ENCODE measurements at regions not wholly inside any gene's neighbourhood (a gene's known extent, or its start where the extent isn't known, plus 50 kb on each side); places are given as distances from the start of the nearest gene placed in this dataset.

- no peak overlapping the region for H3K4me3 Mint-ChIP-seq
- DNase-seq (no peak), ATAC-seq (replicated peaks in 1 of 4) (no peak)
- H3K9me3 Mint-ChIP-seq, result peaks cover 0 to 3% (median 0%) of the 10 kb centered on the region in 3 donors
- H3K4me1 Mint-ChIP-seq, result no peaks in the 10 kb centered on the region
- POLR2A ChIA-PET, result no interaction called here
- Histone ChIP-seq H3K4me1 (ENCODE audit: control insufficient read depth in 1 of 2, extremely low read depth in 1 of 2, insufficient read depth in 2 of 2, low read length in 2 of 2) (no peaks in the 10 kb centered on the region), H3K27ac (ENCODE audit: low read length) (no peak overlapping the region), H3K4me3 (ENCODE audit: control insufficient read depth in 1 of 2, extremely low read depth in 1 of 2, low read length in 1 of 2) (no peak overlapping the region), H3K9me3 (no peaks in the 10 kb centered on the region), H3K36me3 (ENCODE audit: control insufficient read depth in 2 of 2, extremely low read depth in 1 of 2, insufficient read depth in 1 of 2, low read length in 1 of 2) (no peaks in the 10 kb centered on the region), H3K27me3 (replicated peaks in 1 of 2; ENCODE audit: control insufficient read depth in 2 of 2, extremely low read depth in 1 of 2, insufficient read depth in 2 of 2, low read length in 1 of 2) (no peaks in the 10 kb centered on the region)
- H3K27me3 Mint-ChIP-seq, result peaks cover 0 to 4% of the 10 kb centered on the region in 2 donors
- no peak overlapping the region for H3K27ac Mint-ChIP-seq
- no CpG with 5 or more reads among the region's 2 CpGs for WGBS (ENCODE audit: insufficient coverage)
- no peaks in the 10 kb centered on the region for H3K36me3 Mint-ChIP-seq
- CTCF ChIA-PET, result no interaction called here
These were observed 116.0 kb upstream of the TARS1 start for GRCh38 chr5:33324667-33325307.

- DNase-seq (no peak), ATAC-seq (replicated peaks in 1 of 4) (no peak)
- H3K4me1 ChIP-seq (ENCODE audit: control insufficient read depth in 1 of 2, extremely low read depth in 1 of 2, insufficient read depth in 2 of 2, low read length in 2 of 2), result no peaks in the 10 kb centered on the region
- no peaks in the 10 kb centered on the region for H3K9me3 ChIP-seq
- H3K27ac ChIP-seq (ENCODE audit: low read length), result no peak overlapping the region
- no peaks in the 10 kb centered on the region for H3K36me3 ChIP-seq (ENCODE audit: control insufficient read depth in 2 of 2, extremely low read depth in 1 of 2, insufficient read depth in 1 of 2, low read length in 1 of 2)
- Mint-ChIP-seq H3K27ac (no peak overlapping the region), H3K4me1 (no peaks in the 10 kb centered on the region), H3K4me3 (no peak overlapping the region), H3K36me3 (no peaks in the 10 kb centered on the region), H3K9me3 (peaks cover 0 to 3% (median 0%) of the 10 kb centered on the region in 3 donors), H3K27me3 (peaks cover 0 to 4% of the 10 kb centered on the region in 2 donors)
- ChIA-PET CTCF (no interaction called here), POLR2A (no interaction called here)
- WGBS (ENCODE audit: insufficient coverage), result no CpG with 5 or more reads among the region's 1 CpG
- H3K27me3 ChIP-seq (replicated peaks in 1 of 2; ENCODE audit: control insufficient read depth in 2 of 2, extremely low read depth in 1 of 2, insufficient read depth in 2 of 2, low read length in 1 of 2), result no peaks in the 10 kb centered on the region
- no peak overlapping the region for H3K4me3 ChIP-seq (ENCODE audit: control insufficient read depth in 1 of 2, extremely low read depth in 1 of 2, low read length in 1 of 2)
These were observed 111.9 kb upstream of the TARS1 start for GRCh38 chr5:33328818-33329217.

GRCh38 chr5:33329891-33330290 lies 110.9 kb upstream of the TARS1 start:
- no peak overlapping the region for H3K27ac Mint-ChIP-seq
- no peaks in the 10 kb centered on the region for H3K4me1 Mint-ChIP-seq
- Histone ChIP-seq H3K4me3 (ENCODE audit: control insufficient read depth in 1 of 2, extremely low read depth in 1 of 2, low read length in 1 of 2) (no peak overlapping the region), H3K27ac (ENCODE audit: low read length) (no peak overlapping the region), H3K27me3 (replicated peaks in 1 of 2; ENCODE audit: control insufficient read depth in 2 of 2, extremely low read depth in 1 of 2, insufficient read depth in 2 of 2, low read length in 1 of 2) (no peaks in the 10 kb centered on the region), H3K9me3 (no peaks in the 10 kb centered on the region), H3K4me1 (ENCODE audit: control insufficient read depth in 1 of 2, extremely low read depth in 1 of 2, insufficient read depth in 2 of 2, low read length in 2 of 2) (no peaks in the 10 kb centered on the region), H3K36me3 (ENCODE audit: control insufficient read depth in 2 of 2, extremely low read depth in 1 of 2, insufficient read depth in 1 of 2, low read length in 1 of 2) (no peaks in the 10 kb centered on the region)
- no peak for DNase-seq
- H3K9me3 Mint-ChIP-seq, result peaks cover 0 to 3% (median 0%) of the 10 kb centered on the region in 3 donors
- ATAC-seq (replicated peaks in 1 of 4), result no peak
- WGBS (ENCODE audit: insufficient coverage), result no CpG with 5 or more reads among the region's 1 CpG
- no peaks in the 10 kb centered on the region for H3K36me3 Mint-ChIP-seq
- POLR2A ChIA-PET, result no interaction called here
- CTCF ChIA-PET, result no interaction called here
- H3K27me3 Mint-ChIP-seq, result peaks cover 0 to 4% of the 10 kb centered on the region in 2 donors
- H3K4me3 Mint-ChIP-seq, result no peak overlapping the region

GRCh38 chr5:33330426-33330825 lies 110.3 kb upstream of the TARS1 start:
- H3K4me1 Mint-ChIP-seq, result no peaks in the 10 kb centered on the region
- DNase-seq, result no peak
- ChIA-PET POLR2A (no interaction called here), CTCF (no interaction called here)
- peaks cover 0 to 4% of the 10 kb centered on the region in 2 donors for H3K27me3 Mint-ChIP-seq
- Histone ChIP-seq H3K9me3 (no peaks in the 10 kb centered on the region), H3K27me3 (replicated peaks in 1 of 2; ENCODE audit: control insufficient read depth in 2 of 2, extremely low read depth in 1 of 2, insufficient read depth in 2 of 2, low read length in 1 of 2) (no peaks in the 10 kb centered on the region), H3K4me1 (ENCODE audit: control insufficient read depth in 1 of 2, extremely low read depth in 1 of 2, insufficient read depth in 2 of 2, low read length in 2 of 2) (no peaks in the 10 kb centered on the region), H3K4me3 (ENCODE audit: control insufficient read depth in 1 of 2, extremely low read depth in 1 of 2, low read length in 1 of 2) (no peak overlapping the region), H3K36me3 (ENCODE audit: control insufficient read depth in 2 of 2, extremely low read depth in 1 of 2, insufficient read depth in 1 of 2, low read length in 1 of 2) (no peaks in the 10 kb centered on the region), H3K27ac (ENCODE audit: low read length) (no peak overlapping the region)
- ATAC-seq (replicated peaks in 1 of 4), result no peak
- H3K9me3 Mint-ChIP-seq, result peaks cover 0 to 3% (median 0%) of the 10 kb centered on the region in 3 donors
- H3K36me3 Mint-ChIP-seq, result no peaks in the 10 kb centered on the region
- no peak overlapping the region for H3K4me3 Mint-ChIP-seq
- WGBS (ENCODE audit: insufficient coverage), result no CpG with 5 or more reads among the region's 3 CpGs
- H3K27ac Mint-ChIP-seq, result no peak overlapping the region

- ChIA-PET CTCF (no interaction called here), POLR2A (no interaction called here)
- H3K9me3 Mint-ChIP-seq, result peaks cover 0 to 3% (median 0%) of the 10 kb centered on the region in 3 donors
- H3K4me3 Mint-ChIP-seq, result no peak overlapping the region
- no peak overlapping the region for H3K27ac Mint-ChIP-seq
- Histone ChIP-seq H3K4me1 (ENCODE audit: control insufficient read depth in 1 of 2, extremely low read depth in 1 of 2, insufficient read depth in 2 of 2, low read length in 2 of 2) (no peaks in the 10 kb centered on the region), H3K27me3 (replicated peaks in 1 of 2; ENCODE audit: control insufficient read depth in 2 of 2, extremely low read depth in 1 of 2, insufficient read depth in 2 of 2, low read length in 1 of 2) (no peaks in the 10 kb centered on the region), H3K9me3 (no peaks in the 10 kb centered on the region), H3K4me3 (ENCODE audit: control insufficient read depth in 1 of 2, extremely low read depth in 1 of 2, low read length in 1 of 2) (no peak overlapping the region), H3K27ac (ENCODE audit: low read length) (no peak overlapping the region), H3K36me3 (ENCODE audit: control insufficient read depth in 2 of 2, extremely low read depth in 1 of 2, insufficient read depth in 1 of 2, low read length in 1 of 2) (no peaks in the 10 kb centered on the region)
- no peak for DNase-seq
- ATAC-seq (replicated peaks in 1 of 4), result no peak
- peaks cover 0 to 4% of the 10 kb centered on the region in 2 donors for H3K27me3 Mint-ChIP-seq
- no peaks in the 10 kb centered on the region for H3K4me1 Mint-ChIP-seq
- H3K36me3 Mint-ChIP-seq, result no peaks in the 10 kb centered on the region
These were observed 109.8 kb upstream of the TARS1 start for GRCh38 chr5:33330992-33331391.

- H3K27ac Mint-ChIP-seq, result no peak overlapping the region
- Histone ChIP-seq H3K36me3 (ENCODE audit: control insufficient read depth in 2 of 2, extremely low read depth in 1 of 2, insufficient read depth in 1 of 2, low read length in 1 of 2) (no peaks in the 10 kb centered on the region), H3K4me3 (ENCODE audit: control insufficient read depth in 1 of 2, extremely low read depth in 1 of 2, low read length in 1 of 2) (no peak overlapping the region), H3K27me3 (replicated peaks in 1 of 2; ENCODE audit: control insufficient read depth in 2 of 2, extremely low read depth in 1 of 2, insufficient read depth in 2 of 2, low read length in 1 of 2) (no peaks in the 10 kb centered on the region), H3K9me3 (no peaks in the 10 kb centered on the region), H3K27ac (ENCODE audit: low read length) (no peak overlapping the region), H3K4me1 (ENCODE audit: control insufficient read depth in 1 of 2, extremely low read depth in 1 of 2, insufficient read depth in 2 of 2, low read length in 2 of 2) (no peaks in the 10 kb centered on the region)
- H3K9me3 Mint-ChIP-seq, result no peaks in the 10 kb centered on the region
- WGBS (ENCODE audit: insufficient coverage), result 30% methylated on average over 1 of the region's 2 CpGs
- peaks cover 0 to 4% of the 10 kb centered on the region in 2 donors for H3K27me3 Mint-ChIP-seq
- no peaks in the 10 kb centered on the region for H3K4me1 Mint-ChIP-seq
- no peak overlapping the region for H3K4me3 Mint-ChIP-seq
- CTCF ChIA-PET, result no interaction called here
- ATAC-seq (replicated peaks in 1 of 4), result no peak
- DNase-seq, result no peak
- POLR2A ChIA-PET, result no interaction called here
- no peaks in the 10 kb centered on the region for H3K36me3 Mint-ChIP-seq
These were observed 108.0 kb upstream of the TARS1 start for GRCh38 chr5:33332804-33333203.

GRCh38 chr5:33334829-33335228 lies 105.9 kb upstream of the TARS1 start:
- no peaks in the 10 kb centered on the region for H3K27me3 ChIP-seq (replicated peaks in 1 of 2; ENCODE audit: control insufficient read depth in 2 of 2, extremely low read depth in 1 of 2, insufficient read depth in 2 of 2, low read length in 1 of 2)
- no peak for ATAC-seq (replicated peaks in 1 of 4)

More at GRCh38 chr5:33334829-33335228, 105.9 kb upstream of the TARS1 start:
- H3K4me1 ChIP-seq (ENCODE audit: control insufficient read depth in 1 of 2, extremely low read depth in 1 of 2, insufficient read depth in 2 of 2, low read length in 2 of 2), result no peaks in the 10 kb centered on the region
- CTCF ChIA-PET, result no interaction called here
- H3K4me3 Mint-ChIP-seq, result no peak overlapping the region
- peaks cover 0 to 4% of the 10 kb centered on the region in 2 donors for H3K27me3 Mint-ChIP-seq
- no peaks in the 10 kb centered on the region for H3K9me3 Mint-ChIP-seq
- H3K4me1 Mint-ChIP-seq, result no peaks in the 10 kb centered on the region
- no peak overlapping the region for H3K27ac Mint-ChIP-seq
- no peak for DNase-seq
- no CpG with 5 or more reads among the region's 1 CpG for WGBS (ENCODE audit: insufficient coverage)
- H3K9me3 ChIP-seq, result no peaks in the 10 kb centered on the region
- POLR2A ChIA-PET, result no interaction called here
- no peak overlapping the region for H3K27ac ChIP-seq (ENCODE audit: low read length)
- no peaks in the 10 kb centered on the region for H3K36me3 Mint-ChIP-seq
- no peaks in the 10 kb centered on the region for H3K36me3 ChIP-seq (ENCODE audit: control insufficient read depth in 2 of 2, extremely low read depth in 1 of 2, insufficient read depth in 1 of 2, low read length in 1 of 2)
- no peak overlapping the region for H3K4me3 ChIP-seq (ENCODE audit: control insufficient read depth in 1 of 2, extremely low read depth in 1 of 2, low read length in 1 of 2)

All from T-cell (primary cell).